Transverse colon (tissue), 4 donors: ENCODE measurements at regions not wholly inside any gene's neighbourhood (a gene's known extent, or its start where the extent isn't known, plus 50 kb on each side); places are given as distances from the start of the nearest gene placed in this dataset.

Experiments used
- DNase-seq: peaks from one replicate; pipeline ENCODE4 v3.0.0-alpha.2; 2019
- H3K27ac ChIP-seq, 4 donors: fragments of 200-600 bp; sonication (generic); 2 replicates each; pipeline ENCODE4 v1.5.1; 2016 to 2018; ENCODE audit warnings: inconsistent platforms in 4 of 4
- H3K27me3 ChIP-seq: fragments of 200-600 bp; sonication (generic); 2 replicates; pipeline ENCODE4 v1.5.1; 2017; ENCODE audit warnings: inconsistent platforms
- H3K36me3 ChIP-seq, 4 donors: fragments of 200-600 bp; sonication (generic); 2 replicates each; pipeline ENCODE4 v1.5.1; 2017 to 2019; ENCODE audit warnings: inconsistent platforms in 4 of 4
- H3K4me1 ChIP-seq, 4 donors: fragments of 200-600 bp; sonication (generic); 2 replicates each; pipeline ENCODE4 v1.5.1; 2017 to 2020; ENCODE audit warnings: inconsistent platforms in 4 of 4
- H3K4me3 ChIP-seq, 4 donors: fragments of 200-600 bp; sonication (generic); 1 replicate in 1 of 4; 2 replicates in 3 of 4; pipeline versions ENCODE4 v1.5.1 to v1.6.1; 2017 to 2019; ENCODE audit warnings: inconsistent platforms in 4 of 4
- H3K9me3 ChIP-seq, 2 donors: fragments of 200-600 bp; sonication (generic); 2 replicates each; pipeline ENCODE4 v1.5.1; 2017 to 2019; ENCODE audit warnings: inconsistent platforms in 2 of 2
- EP300 ChIP-seq: sonication (generic); formaldehyde crosslinking; IDR thresholded peaks from one replicate; pipeline ENCODE4 v1.6.1; 2017; ENCODE audit warnings: antibody characterized with exemption, low read depth
- POLR2A ChIP-seq: fragments of 450-650 bp; IDR thresholded peaks from one replicate; pipeline ENCODE4 v1.6.1; 2016; ENCODE audit warnings: antibody characterized with exemption, mild to moderate bottlenecking, moderate library complexity
- POLR2AphosphoS5 ChIP-seq, 3 donors: sonication (generic); formaldehyde crosslinking; IDR thresholded peaks; one replicate each; pipeline ENCODE4 v1.6.1; 2016; ENCODE audit warnings: antibody characterized with exemption in 3 of 3
- WGBS, 2 donors: methylation state at CpG; one replicate each; pipeline ENCODE4 v1.1.5; 2018; ENCODE audit warnings: low coverage in 1 of 2; 5-methylcytosine and 5-hydroxymethylcytosine counted together
- in situ Hi-C, 4 donors: fragments of 200-750 bp; cut with MboI; loops; one replicate each; pipeline versions ENCODE4 v1.15.0 to v1.15.1; 2017; ENCODE audit warnings: low sequenced_read_pairs in 3 of 4, low pct_ligation_motif_present in 1 of 4, low pct_unique_long_range_greater_than_20kb in 1 of 4
- intact Hi-C: fragments of 100-400 bp; cut with DNase I; formaldehyde crosslinking; loops from one replicate; pipeline ENCODE4 v1.15.1; 2023; ENCODE audit warnings: low total_unique reads
- TF ChIP-seq, protein P1 (sequence below), 5 experiments: fragments of 200-600 bp in 3 of 5; fragments of 450-650 bp in 2 of 5; sonication (generic) in 3 of 5; IDR thresholded peaks; 1 replicate in 2 of 5; 2 replicates in 3 of 5; pipeline ENCODE4 v1.5.1; 2016 to 2017; ENCODE audit warnings: antibody characterized with exemption in 5 of 5, inconsistent platforms in 3 of 5, mild to moderate bottlenecking in 2 of 5, moderate library complexity in 1 of 5

DNA sequence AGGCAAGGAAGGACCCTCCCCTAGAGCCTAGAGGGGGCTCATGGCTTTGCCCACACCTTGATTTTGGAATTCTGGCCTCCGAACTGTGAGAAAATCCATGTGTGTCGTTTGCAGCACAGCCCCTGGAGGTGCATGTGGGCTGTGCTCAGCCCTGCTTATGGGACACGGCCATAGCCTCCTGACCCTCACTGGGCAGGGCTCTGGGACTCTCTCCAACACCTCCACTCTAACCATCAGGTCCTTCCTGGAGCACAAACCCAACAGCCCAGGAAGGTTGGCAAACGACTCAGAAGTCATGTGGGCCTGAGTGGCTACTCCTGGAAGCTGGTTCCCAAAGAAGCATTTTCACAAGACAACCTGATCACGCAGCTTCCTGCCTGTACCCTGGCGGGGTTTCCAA, 144.1 kb downstream of the CTTN start:
- DNase-seq: no peak
- WGBS, 2 donors: 70% methylated on average over 6 of the region's 6 CpGs; no CpG with 5 or more reads in 1 of the 2 donors
- no peaks in the 10 kb centered on the region for H3K4me1 ChIP-seq
- no peak overlapping the region for H3K4me3 ChIP-seq
- no peaks in the 10 kb centered on the region for H3K36me3 ChIP-seq
- intact Hi-C loops (no loop called here), in situ Hi-C loops (no loop called here)
- H3K27me3 ChIP-seq: no peaks in the 10 kb centered on the region
- no peaks in the 10 kb centered on the region for H3K9me3 ChIP-seq
- no peak overlapping the region for H3K27ac ChIP-seq
- TF ChIP-seq POLR2A: no peak
- TF ChIP-seq EP300: no peak
- TF ChIP-seq, protein P1, sequence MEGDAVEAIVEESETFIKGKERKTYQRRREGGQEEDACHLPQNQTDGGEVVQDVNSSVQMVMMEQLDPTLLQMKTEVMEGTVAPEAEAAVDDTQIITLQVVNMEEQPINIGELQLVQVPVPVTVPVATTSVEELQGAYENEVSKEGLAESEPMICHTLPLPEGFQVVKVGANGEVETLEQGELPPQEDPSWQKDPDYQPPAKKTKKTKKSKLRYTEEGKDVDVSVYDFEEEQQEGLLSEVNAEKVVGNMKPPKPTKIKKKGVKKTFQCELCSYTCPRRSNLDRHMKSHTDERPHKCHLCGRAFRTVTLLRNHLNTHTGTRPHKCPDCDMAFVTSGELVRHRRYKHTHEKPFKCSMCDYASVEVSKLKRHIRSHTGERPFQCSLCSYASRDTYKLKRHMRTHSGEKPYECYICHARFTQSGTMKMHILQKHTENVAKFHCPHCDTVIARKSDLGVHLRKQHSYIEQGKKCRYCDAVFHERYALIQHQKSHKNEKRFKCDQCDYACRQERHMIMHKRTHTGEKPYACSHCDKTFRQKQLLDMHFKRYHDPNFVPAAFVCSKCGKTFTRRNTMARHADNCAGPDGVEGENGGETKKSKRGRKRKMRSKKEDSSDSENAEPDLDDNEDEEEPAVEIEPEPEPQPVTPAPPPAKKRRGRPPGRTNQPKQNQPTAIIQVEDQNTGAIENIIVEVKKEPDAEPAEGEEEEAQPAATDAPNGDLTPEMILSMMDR (IDR thresholded peaks at IDR 0.05): no peak
- TF ChIP-seq POLR2AphosphoS5 (IDR thresholded peaks at IDR 0.05): no peak

DNA sequence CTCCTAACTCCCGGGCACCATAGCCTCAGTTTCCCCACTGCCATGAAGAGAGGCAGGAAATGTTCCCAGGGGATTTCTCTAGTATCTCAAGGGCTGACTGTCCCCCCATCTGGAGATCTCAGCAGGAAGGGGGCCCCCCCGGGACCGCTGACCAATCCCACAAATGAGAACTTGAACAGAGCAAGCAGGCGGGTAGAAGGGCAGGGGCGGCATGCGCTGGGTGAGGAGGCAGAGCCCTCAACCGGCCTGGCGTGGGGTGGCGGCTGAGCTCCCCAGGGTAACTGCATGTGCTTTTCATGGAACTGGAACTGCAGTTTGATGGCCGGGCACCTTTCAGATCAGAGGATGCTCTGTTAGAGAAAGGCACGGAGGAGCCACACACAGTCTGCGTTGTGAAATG, 144.5 kb downstream of the CTTN start:
- no peak for DNase-seq
- 94 to 100% methylated on average over 1 to 12 of the region's 12 CpGs for WGBS, 2 donors
- H3K4me1 ChIP-seq: no peaks in the 10 kb centered on the region
- H3K27ac ChIP-seq: no peak overlapping the region
- H3K27me3 ChIP-seq: no peaks in the 10 kb centered on the region
- in situ Hi-C loops (no loop called here), intact Hi-C loops (no loop called here)
- H3K4me3 ChIP-seq: no peak overlapping the region
- H3K9me3 ChIP-seq: no peaks in the 10 kb centered on the region
- TF ChIP-seq POLR2AphosphoS5 (IDR thresholded peaks at IDR 0.05) (no peak), POLR2A (no peak), EP300 (no peak)
- TF ChIP-seq, protein P1 (IDR thresholded peaks at IDR 0.05): no peak
- H3K36me3 ChIP-seq: no peaks in the 10 kb centered on the region

DNA sequence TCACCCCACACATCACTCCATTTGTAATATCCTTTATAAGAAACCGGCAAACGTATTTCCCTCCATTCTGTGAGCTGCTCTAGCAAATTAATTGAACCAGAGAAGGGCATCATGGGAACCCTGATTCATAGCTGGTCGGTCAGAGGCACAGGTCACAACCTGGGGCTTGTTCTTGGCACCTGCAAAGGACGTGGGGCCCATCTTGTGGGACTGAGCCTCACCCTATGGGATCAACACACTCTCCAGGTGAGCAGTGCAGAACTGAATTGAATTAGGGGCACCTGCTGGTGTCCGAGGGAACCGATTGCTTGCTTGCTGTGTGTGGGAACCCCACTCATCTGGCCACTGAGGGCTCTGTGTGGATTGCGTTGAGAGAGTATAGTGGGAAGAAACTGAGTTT, 145.3 kb downstream of the CTTN start:
- H3K36me3 ChIP-seq: no peaks in the 10 kb centered on the region
- H3K27me3 ChIP-seq: no peaks in the 10 kb centered on the region
- in situ Hi-C loops: no loop called here
- intact Hi-C loops: no loop called here
- H3K4me1 ChIP-seq: no peaks in the 10 kb centered on the region
- TF ChIP-seq POLR2A (no peak), EP300 (no peak), POLR2AphosphoS5 (IDR thresholded peaks at IDR 0.05) (no peak)
- TF ChIP-seq, protein P1 (IDR thresholded peaks at IDR 0.05): no peak
- no peak for DNase-seq
- no peaks in the 10 kb centered on the region for H3K9me3 ChIP-seq
- 80% methylated on average over 7 of the region's 7 CpGs; no CpG with 5 or more reads in 1 of the 2 donors for WGBS, 2 donors
- H3K4me3 ChIP-seq: no peak overlapping the region
- no peak overlapping the region for H3K27ac ChIP-seq

DNA sequence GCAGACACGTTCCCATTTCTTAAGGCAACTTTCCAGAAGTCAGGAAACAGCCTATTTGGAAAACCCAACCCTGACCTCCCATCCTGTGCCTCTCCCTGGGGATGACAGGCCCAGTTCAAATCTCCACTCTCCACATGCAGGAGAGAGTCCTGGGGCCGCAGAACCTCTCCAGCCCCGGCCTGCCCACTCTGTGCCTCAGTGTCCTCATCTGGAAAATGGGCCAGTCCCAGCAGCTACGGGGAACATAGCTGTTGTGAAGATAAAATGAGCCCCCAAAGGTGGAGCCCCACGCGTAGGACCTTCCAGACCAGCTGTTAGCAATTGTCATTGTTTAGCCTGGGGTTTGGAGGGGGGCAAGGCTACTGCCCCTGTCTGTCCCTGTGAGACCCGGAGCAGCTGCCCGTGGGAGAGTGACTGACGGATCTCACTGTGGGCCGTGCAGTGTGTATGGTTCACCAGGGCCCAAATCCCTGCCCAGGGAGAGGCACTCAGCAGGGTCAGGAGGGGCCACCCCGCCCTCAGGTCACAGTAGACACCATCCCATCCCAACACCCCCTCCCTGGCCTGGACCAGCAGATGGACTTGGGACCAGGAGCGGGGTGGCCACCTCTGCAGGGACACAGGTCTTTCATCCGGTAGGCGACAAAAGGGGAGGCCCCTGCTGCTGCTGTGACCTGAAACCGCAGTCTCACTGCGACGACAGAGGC, 145.9 kb downstream of the CTTN start:
- no peaks in the 10 kb centered on the region for H3K4me1 ChIP-seq
- no peaks in the 10 kb centered on the region for H3K9me3 ChIP-seq
- in situ Hi-C loops (no loop called here), intact Hi-C loops (no loop called here)
- H3K4me3 ChIP-seq: no peak overlapping the region
- no peaks in the 10 kb centered on the region for H3K27me3 ChIP-seq
- no peak for TF ChIP-seq POLR2AphosphoS5 (IDR thresholded peaks at IDR 0.05)
- TF ChIP-seq EP300: no peak
- TF ChIP-seq, protein P1 (IDR thresholded peaks at IDR 0.05): no peak
- TF ChIP-seq POLR2A: no peak
- DNase-seq: no peak
- 89% methylated on average over 16 of the region's 17 CpGs; no CpG with 5 or more reads in 1 of the 2 donors for WGBS, 2 donors
- no peaks in the 10 kb centered on the region for H3K36me3 ChIP-seq
- H3K27ac ChIP-seq: no peak overlapping the region
